Glomerular endothelial cell (primary cell): ENCODE measurements at regions not wholly inside any gene's neighbourhood (a gene's known extent, or its start where the extent isn't known, plus 50 kb on each side); places are given as distances from the start of the nearest gene placed in this dataset.
"Not testable (repeated sequence)": the region's sequence is repeated elsewhere in the genome, so short reads cannot be mapped to it uniquely, and the experiment has no call there.

ENCODE experiments used
- DNase-seq: peaks from one replicate; pipeline ENCODE4 v3.0.0-alpha.2; 2011; ENCODE audit warnings: low read depth, low spot score; ENCODE audit errors: extremely low read depth

DNA sequence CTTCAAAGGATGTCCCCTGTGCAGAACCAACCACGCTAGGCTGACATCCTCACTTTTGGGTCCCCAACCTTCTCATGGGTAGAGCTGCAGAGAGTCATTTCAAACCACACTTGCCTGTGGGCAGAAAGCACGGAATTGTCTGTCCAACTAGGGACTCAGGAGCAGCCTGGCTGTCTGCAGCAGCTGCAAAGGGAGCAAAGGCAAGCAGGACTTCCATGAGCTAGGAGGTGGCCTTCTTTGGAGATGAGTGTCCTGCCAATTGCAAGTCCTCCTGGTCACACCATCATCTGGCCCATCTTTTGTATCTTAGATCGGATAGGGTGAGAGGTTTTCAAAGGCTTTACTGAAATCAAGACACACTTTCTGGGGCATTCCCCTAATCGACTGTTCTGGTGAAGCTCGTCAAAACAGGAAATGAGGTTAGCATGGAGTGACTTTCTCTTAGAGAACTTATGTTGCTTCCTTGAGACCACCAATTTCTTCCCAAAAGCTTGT is 222.3 kb upstream of the PLGLB2 start:
- DNase-seq, result not testable (repeated sequence)

DNA sequence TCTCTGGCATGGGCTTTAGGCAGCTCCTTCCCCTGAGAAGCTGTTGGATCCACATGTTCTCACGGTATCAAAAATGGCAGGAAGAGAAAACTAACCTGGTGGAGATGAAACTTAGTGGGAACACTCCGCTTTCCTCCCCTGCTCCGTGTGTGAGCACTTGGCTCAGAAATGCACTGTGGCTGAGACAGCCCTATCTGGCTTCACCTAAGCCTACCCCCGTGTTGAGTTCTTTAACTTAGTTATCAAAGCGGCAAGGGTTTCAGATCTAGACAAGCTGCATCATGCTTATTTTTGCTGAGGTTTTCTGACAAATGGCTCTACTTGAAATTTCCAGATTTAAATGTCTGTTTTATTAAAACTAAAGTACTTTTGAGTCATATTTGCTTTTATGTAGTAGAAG is 221.6 kb upstream of the PLGLB2 start:
- not testable (repeated sequence) for DNase-seq

DNA sequence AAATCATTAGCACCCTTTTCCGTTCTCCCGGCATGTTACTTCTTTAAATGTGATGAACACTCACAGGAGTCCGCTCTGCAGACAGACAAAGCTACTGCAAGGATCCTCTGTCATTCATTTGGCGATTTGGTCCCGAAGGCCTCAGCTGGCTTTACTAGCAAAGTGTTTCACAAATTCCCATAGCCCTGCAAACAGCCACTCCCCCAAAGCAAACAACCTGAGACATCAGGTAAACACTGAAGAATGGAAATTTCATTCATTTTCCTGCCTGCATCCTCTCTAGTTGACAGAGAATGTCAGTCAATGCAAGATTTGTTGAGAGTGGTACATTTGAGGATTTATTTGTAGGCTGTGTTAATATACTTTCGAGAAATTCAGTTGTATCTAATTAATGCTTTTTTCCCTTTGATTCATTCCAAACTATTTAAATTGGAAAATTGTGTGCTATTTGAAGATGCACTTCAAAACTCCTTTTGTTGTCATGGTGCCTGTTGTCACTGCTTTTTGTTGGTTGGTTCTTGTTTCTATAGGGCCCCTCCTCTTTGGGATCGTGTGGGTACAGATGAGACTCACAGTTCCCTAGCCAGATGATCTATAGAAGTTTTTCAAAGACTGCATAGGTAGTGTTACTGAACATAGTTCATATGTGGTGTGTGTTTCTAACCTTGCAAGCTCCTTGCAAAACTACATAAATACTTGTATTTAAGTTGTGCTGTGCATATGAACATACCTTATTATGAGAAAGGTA is 215.7 kb upstream of the PLGLB2 start:
- not testable (repeated sequence) for DNase-seq

DNA sequence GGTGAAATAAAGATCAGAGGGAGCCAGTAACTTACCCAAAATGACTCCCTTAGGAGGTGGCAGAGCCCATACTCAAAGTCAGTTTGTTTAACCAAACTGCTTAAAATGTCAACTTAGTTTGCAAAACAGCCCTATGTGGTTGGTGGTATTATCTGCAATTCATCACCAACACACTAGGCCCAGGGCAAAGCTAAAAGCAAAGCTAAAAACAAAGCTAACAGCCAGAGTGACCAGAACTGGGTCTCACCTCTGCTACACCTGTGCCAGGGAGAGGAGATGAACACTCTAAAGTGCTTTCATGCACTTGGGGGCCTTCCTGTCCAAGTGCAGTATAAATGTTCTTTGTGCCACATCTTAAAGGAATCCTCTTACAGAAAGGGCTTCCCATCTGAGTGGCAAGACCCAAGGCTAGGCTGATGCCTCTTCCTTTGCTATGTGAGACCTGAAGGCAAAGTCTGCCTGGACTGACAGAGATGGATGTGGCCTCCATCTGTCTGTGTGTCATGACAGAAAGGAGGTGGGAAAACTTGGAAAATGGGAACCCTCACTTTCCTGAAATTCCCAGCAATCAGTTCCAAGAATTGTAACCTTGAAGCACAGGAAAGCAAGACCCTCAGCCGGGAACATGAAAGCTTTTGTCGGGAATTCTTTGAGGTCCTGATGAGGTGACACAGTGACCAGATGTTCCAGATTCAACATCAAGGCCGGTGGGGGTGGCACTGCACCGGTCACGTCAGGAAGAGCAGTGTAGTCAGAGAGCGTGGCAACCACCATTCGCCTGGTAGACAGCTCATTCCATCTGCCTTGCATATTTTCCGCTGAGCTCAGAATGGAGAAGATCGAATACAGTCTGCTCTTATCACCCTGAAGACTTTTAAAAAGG is 214.3 kb upstream of the PLGLB2 start:
- DNase-seq, result not testable (repeated sequence)

DNA sequence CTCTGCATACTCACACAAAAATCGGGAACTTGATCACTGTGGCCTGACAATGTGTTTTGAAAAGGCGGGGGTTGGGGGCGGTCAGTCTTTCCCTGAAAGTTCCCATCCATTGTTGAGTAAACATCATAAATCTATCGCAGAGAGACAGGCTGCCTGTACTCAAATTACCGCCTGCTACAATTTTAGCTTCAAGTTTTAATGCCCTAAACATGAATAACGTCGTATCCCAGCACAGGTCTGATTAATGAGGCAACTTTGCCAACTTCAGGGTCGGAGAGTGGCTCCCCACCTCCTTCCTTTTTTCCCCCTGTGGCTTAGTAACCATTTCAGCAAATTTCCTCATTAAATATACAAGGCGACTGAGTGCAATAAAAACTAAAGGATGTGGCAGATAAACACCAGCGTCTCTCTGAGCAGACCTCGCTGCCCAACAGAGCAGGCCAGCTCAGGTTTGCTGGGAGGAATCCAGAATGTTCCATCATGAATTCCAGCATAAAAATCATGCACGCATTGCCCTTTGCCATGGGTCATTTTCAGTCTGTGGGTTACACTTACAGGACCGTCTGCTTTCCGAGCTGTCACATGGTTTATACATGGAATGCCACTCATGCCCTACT is 213.5 kb upstream of the PLGLB2 start:
- DNase-seq, result not testable (repeated sequence)

DNA sequence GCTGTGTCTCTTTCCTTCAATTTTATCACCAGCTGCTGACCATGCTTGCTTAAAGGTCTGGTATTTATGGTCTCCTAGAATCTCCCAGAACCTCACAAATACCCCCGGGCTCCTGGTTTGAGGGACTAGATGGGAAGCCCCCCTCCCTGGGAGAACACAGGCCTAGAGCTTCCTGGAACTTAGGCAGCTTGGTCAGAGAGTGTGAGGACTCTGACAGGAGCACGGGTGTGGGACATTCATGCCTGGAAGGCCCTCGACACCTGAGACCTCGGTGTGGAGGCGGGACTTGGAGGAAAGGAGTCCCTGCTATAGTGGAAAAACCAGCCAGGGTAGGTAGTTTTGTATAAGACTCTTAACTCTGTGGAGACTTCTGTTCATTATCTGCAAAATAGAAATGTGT is 211.5 kb upstream of the PLGLB2 start:
- DNase-seq, result not testable (repeated sequence)

DNA sequence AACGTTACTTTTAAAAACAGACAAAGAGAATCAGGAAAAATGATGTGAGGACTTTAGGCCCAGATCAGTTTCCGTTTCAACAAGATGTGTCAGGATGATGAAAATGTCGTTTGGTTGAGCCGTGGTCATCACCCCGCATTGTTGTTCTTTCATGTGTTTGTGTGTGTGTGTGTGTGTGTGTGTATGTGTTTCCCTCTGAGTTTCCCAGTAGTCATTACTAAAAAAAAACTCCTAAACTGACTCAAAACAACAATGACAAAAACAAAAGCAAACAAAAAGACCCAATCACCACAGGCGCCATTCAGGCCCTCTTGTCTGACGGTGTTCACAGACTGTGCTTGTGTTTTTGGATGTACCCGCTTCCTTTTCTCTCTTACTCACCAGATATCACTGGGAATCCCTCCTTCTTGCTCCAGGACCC is 210.6 kb upstream of the PLGLB2 start:
- DNase-seq, result not testable (repeated sequence)

DNA sequence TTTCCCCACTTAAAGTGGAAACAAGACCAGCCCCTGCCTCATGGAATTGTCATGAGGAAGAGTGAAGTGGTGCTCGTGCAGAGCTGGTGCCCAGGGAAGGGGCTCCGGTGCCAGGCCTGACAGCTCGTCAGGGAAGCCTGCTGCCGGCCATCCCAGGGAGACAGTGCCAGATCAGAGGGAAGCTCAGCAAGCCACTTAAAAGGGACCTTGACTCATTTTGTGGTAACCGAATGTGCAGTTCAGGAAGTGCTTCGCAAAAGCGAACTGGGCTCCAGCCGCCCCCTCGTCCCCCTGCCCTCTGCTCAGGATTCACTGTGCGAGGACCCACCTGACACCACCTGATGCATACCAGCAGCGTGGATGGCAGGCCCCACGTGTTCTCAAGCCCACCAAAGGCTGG is 209.6 kb upstream of the PLGLB2 start:
- not testable (repeated sequence) for DNase-seq

DNA sequence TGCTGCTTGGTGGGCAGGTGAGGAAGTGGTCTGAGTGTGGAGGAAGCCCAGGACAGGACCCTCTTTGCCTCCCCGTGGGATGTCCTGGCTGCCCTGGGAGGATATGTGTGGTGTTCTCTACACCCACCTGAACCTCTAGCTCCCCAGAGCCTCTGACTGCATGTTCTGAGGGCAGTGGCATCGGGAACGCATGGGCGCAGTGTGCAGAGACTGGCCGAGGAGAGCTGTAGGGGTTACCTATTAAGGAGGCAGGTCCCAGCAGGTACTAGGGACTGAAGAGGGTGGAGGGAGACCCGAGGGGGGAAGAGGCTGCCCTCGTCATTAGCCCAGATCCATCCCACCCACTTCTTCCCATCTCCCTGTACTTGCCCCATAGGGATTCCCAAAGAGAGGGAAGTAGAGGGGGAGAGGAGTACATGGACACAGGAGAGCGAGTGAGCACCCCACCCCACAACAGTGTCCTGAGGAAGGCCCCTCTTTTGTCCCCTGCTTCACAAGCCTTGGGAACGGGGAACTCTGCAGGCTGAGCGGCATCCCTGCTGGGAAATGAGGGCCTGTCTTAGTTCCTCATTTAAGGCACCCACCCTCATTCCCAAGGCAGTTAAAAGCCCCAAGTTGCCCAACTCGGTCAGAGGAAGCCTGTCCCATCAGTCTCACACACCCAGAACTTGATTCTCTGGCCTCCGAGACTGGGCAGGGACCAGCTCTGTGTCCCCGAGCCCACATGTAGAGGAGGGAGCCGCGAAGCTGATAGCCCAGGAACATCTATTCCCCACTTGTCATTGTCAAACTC is 208.5 kb upstream of the PLGLB2 start:
- DNase-seq, result not testable (repeated sequence)

DNA sequence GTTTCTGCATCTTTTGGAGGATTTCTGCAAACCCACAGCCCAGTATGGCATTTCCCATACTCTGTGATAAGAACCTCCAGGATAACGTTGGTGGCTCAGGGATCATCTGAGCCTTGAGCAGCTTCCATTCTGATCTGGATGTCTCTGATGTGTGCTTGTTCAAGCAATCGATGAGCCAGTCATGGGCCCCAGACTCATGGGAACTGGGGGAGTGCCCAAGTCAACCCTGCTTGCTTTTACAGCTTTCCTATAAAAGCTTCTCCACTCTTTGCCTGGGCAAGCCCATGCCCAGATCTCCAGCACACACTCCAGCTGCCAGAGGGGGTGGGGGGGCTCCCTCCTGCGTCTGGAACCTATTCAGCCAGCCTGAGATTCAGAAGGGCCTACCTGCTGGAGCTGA is 207.6 kb upstream of the PLGLB2 start:
- not testable (repeated sequence) for DNase-seq

DNA sequence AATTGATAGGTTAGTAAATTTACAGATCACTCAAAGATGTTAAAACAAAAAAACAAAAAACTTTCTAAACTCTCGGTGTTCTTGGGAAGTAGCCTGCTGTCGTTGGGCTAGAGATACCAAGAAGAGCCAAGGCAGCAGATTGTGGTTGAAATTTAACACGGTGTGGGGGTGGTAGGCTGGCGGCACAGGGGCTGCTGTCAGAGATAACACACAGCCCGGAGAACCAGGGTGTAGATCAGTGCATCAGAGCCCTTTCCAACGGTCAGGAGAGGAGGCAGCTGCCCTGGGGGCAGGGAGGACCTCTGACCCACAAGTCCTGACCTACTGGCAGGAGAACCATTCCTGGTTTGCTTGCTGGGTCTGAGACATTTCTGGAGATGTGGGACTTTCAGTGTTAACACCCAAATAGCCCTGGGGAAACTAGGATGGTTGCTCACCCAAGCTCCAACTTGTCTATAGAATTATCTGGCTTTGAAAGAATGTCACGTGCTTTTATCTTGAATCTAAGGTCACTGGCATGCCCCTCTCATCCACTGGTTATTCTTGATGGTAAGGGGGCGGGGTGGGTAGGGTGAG is 205.2 kb upstream of the PLGLB2 start:
- not testable (repeated sequence) for DNase-seq

DNA sequence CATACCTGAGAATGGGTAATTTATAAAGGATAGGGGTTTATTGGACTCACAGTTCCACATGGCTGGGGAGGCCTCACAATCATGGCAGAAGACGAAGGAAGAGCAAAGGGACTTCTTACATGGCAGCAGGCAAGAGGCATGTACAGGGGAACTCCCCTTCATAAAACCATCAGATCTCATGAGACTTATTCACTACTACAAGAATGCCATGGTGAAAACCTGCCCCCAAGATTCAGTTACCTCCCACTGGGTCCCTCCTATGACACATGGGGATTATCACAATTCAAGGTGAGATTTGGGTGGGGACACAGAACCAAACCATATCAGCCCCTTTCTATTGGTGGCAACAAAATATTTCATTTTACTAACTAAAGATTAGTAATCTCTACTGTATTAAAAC is 204.1 kb upstream of the PLGLB2 start:
- DNase-seq, result not testable (repeated sequence)

DNA sequence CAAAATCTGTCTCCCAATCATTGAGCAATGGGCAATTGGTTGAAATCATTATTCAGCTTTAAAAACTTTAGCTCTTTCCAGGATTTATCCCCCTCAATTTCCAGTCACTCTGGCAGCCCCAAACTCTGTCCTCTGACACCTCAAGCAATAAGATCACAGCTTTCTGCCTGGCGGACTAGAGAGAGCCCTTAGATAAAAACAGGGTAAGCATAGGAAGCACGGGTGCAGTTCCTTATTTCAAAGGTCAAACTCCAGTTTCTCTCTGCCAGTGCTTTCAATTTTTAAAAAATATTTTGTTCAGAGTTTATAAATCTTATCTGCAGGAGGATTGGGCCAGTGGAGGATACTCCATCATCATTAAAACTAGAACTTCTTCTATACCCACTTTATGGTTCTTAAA is 200.8 kb upstream of the PLGLB2 start:
- not testable (repeated sequence) for DNase-seq

DNA sequence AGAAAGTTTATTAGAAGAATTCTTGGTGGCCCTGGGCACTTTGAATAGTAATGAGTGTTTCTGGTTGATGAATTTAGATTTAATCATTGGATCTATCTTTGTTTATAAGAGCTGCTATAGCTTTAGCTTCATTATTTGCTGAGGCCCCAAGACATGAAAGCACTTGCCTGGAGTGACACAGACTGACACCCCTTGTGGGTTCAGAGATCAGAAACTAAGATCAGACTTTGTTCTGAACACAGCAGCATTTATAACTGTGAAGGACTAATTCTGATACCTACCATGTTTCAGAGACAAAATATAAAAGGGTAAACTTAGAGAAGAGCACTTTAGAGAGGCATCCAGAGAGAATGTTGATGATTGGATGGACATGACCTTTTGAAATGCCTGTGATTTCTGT is 199.9 kb upstream of the PLGLB2 start:
- DNase-seq, result not testable (repeated sequence)

DNA sequence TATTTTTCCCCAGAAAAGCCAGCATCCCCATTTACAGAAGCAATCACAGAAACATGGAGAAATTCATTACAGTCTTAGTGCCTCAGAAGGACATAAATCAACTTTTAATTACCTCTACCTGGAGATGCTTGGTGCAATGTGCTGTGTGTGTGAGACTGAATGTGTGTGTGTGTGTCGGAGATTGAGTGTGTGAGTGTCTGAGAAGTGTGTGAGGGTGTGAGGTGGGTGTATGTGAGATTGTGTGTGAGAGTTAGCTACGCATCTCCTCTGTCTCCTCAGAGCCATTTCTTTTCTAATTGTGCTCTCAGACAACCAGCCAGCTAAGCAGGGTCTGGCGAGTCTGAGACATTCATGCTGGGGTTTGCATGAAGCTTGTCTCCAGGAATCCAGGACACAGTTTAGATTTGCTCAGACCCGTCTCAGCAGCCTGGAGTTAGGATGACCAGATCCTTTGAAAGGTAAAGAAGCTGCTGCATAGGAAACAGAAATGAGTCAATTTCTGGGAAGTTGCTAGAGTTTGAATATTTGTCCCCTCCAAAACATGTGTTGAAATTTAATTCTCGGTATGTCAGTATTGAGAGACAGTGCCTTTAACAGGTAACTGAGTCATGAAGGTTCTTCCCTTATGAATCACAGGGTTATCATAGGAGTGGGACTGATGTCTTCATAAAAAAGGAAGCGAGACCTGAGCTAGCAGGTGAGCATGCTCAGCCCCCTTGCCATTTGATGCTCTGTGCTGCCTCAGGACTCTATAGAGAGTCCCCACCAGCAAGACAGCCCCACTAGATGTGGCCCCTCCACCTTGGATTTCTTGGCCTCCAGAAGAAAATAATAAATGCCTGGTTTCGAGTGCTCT is 199.0 kb upstream of the PLGLB2 start:
- not testable (repeated sequence) for DNase-seq

DNA sequence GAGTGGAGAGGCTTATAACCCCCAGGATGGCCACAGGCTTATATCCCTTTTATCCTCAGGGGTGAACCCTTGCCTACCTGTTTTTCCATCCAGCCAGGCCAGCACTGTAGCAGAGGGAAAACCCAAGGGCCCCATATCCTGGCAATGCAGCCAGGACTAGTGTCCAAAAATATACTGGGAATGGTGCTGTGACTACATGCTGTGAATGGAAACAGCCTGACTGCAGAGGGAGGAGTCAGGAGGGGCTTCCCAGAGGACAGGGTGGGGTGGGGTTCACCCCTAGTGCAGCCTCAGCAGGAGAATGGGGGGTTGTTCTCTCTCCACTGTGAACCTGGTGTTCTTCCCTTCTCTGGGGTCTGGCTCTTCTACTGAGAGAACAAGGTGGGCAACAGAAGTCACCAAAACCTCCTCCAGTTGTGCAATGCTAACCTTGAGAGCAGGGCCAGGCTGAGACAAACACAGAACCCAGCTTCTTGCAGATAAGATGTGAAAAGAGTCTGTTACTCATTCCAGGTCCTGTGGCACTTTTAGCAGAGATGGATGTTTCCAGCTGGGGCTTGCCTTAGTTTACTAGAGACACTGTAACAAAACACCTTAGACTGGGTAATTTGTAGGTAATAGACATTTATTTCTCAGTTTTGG is 198.2 kb upstream of the PLGLB2 start:
- DNase-seq, result not testable (repeated sequence)

DNA sequence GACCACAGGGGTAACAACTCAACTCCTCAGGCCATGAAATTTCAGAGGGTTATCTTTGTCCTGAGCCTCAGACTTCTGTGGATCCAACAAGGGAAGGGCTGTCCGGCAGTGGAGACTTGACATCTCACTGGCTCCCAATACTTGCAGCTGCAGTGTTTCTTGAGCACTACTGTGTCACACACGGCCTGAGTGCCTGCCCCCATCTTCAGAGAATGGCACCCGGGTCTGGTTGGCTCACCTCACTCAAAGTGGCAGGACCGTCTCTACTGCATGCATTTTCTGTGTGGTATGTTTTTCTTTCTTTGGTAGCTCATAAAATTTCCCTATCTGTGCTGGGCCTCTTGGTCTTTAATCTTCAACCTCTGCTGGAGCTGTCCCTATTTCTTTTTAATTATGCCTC is 193.2 kb upstream of the PLGLB2 start:
- not testable (repeated sequence) for DNase-seq

DNA sequence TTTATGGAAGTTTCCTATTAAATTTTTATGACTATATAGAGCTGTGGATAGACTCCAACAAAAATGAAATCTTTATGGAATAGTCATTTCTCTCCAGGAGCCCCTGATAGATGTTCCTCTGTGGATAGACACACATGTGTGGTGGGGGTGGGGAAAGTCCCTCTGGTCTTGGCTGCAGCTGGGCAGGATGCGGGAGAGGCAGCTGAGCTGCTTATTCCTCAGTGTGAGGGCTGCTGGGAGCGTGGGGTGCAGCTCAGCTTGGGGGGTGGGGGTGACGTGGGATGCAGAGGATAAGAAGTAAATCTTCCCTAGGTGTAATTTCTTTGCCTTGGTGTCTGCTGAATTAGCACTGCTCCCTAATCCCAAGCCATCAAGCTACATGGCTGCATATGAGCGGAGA is 192.8 kb upstream of the PLGLB2 start:
- DNase-seq, result not testable (repeated sequence)

DNA sequence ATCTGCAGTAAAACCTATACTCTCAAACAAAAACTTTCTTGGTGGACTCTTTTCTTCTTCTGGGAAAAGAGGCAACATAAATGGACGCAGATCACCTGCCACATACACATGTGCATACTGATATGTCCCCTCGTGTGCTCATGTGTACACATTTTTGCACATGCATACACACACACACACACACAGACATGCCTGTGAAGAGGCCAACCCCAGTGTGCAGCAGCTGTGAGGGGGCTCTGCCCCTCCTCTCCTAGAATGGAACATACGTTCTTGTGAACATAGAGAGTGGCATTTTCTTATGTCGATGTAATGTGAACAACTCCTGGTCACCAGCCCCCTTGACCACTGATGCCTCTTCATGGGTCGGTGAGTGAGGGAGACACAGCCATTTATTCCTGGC is 188.9 kb upstream of the PLGLB2 start:
- DNase-seq, result not testable (repeated sequence)
